ENCODE measurements at regions not wholly inside any gene's neighbourhood (a gene's known extent, or its start where the extent isn't known, plus 50 kb on each side); places are given as distances from the start of the nearest gene placed in this dataset.

- Mint-ChIP-seq H3K27ac (no peak overlapping the region), H3K9me3 (peaks cover 5% of the 10 kb centered on the region), H3K4me1 (ENCODE audit: low read depth) (no peaks in the 10 kb centered on the region), H3K27me3 (no peaks in the 10 kb centered on the region), H3K4me3 (no peak overlapping the region), H3K36me3 (ENCODE audit: low read depth) (no peaks in the 10 kb centered on the region)
- Histone ChIP-seq H3K27ac (ENCODE audit: low read depth in 1 of 2, low read length in 2 of 2) (no peak overlapping the region), H3K4me1 (ENCODE audit: insufficient read depth, low read length) (no peaks in the 10 kb centered on the region), H3K27me3 (ENCODE audit: control insufficient read depth in 1 of 2, insufficient read depth in 2 of 2, low read length in 2 of 2) (no peaks in the 10 kb centered on the region), H3K9me3 (ENCODE audit: control insufficient read depth in 1 of 2, insufficient read depth in 1 of 2, low read length in 2 of 2) (peaks cover under 1 to 13% of the 10 kb centered on the region in 2 experiments), H3K36me3 (ENCODE audit: insufficient read depth, low read length) (no peaks in the 10 kb centered on the region), H3K4me3 (ENCODE audit: low read length) (no peak overlapping the region)
- ChIA-PET POLR2A (no interaction called here), CTCF (no interaction called here)
- intact Hi-C loops (cut with DNase I, micrococcal nuclease), result no loop called here
- ATAC-seq (ENCODE audit: poor library complexity), result no peak
- DNase-seq, result no peak
- no peak for TF ChIP-seq CTCF (IDR thresholded peaks at IDR 0.05)
Measured at GRCh38 chr3:165645191-165645590, 192.0 kb downstream of the BCHE start.

GRCh38 chr3:165644331-165644730 is 192.9 kb downstream of the BCHE start:
- no peak overlapping the region for H3K4me3 ChIP-seq (ENCODE audit: low read length)
- TF ChIP-seq CTCF (IDR thresholded peaks at IDR 0.05), result no peak
- no peaks in the 10 kb centered on the region for H3K36me3 ChIP-seq (ENCODE audit: insufficient read depth, low read length)
- Mint-ChIP-seq H3K9me3 (peaks cover 6% of the 10 kb centered on the region), H3K36me3 (ENCODE audit: low read depth) (no peaks in the 10 kb centered on the region), H3K27ac (no peak overlapping the region), H3K4me3 (no peak overlapping the region), H3K4me1 (ENCODE audit: low read depth) (no peaks in the 10 kb centered on the region), H3K27me3 (no peaks in the 10 kb centered on the region)
- ATAC-seq (ENCODE audit: poor library complexity) (no peak), DNase-seq (no peak)
- H3K9me3 ChIP-seq (ENCODE audit: control insufficient read depth in 1 of 2, insufficient read depth in 1 of 2, low read length in 2 of 2), result peaks cover 0 to 8% of the 10 kb centered on the region in 2 experiments
- ChIA-PET POLR2A (no interaction called here), CTCF (no interaction called here)
- intact Hi-C loops (cut with DNase I, micrococcal nuclease), result no loop called here
- no peaks in the 10 kb centered on the region for H3K27me3 ChIP-seq (ENCODE audit: control insufficient read depth in 1 of 2, insufficient read depth in 2 of 2, low read length in 2 of 2)
- H3K27ac ChIP-seq (ENCODE audit: low read depth in 1 of 2, low read length in 2 of 2), result no peak overlapping the region
- H3K4me1 ChIP-seq (ENCODE audit: insufficient read depth, low read length), result no peaks in the 10 kb centered on the region

DNA sequence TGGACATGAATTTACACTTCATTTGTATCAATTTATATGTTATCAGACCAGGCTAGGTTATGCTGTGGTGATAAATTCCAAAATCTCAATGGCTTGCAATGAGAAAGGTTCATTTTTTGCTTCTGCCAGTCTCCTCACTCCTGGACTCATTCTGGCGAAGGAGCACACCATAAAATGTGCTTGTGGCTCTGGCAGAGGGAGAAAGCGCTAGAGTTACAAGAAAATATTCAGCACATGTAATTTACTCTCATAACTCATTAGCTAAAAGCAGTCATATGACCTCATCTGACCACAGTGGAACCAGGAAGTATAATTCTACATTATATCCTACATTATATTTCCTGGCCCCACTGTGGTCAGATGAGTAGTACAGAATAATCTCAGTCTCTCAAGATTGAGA is 193.8 kb downstream of the BCHE start:
- Mint-ChIP-seq H3K27ac (no peak overlapping the region), H3K4me1 (ENCODE audit: low read depth) (no peaks in the 10 kb centered on the region), H3K27me3 (no peaks in the 10 kb centered on the region), H3K36me3 (ENCODE audit: low read depth) (no peaks in the 10 kb centered on the region), H3K4me3 (no peak overlapping the region), H3K9me3 (peaks cover 6% of the 10 kb centered on the region)
- no peak overlapping the region for H3K27ac ChIP-seq (ENCODE audit: low read depth in 1 of 2, low read length in 2 of 2)
- ATAC-seq (ENCODE audit: poor library complexity) (no peak), DNase-seq (no peak)
- H3K4me1 ChIP-seq (ENCODE audit: insufficient read depth, low read length), result no peaks in the 10 kb centered on the region
- ChIA-PET POLR2A (no interaction called here), CTCF (no interaction called here)
- intact Hi-C loops (cut with DNase I, micrococcal nuclease), result no loop called here
- no peaks in the 10 kb centered on the region for H3K27me3 ChIP-seq (ENCODE audit: control insufficient read depth in 1 of 2, insufficient read depth in 2 of 2, low read length in 2 of 2)
- H3K9me3 ChIP-seq (ENCODE audit: control insufficient read depth in 1 of 2, insufficient read depth in 1 of 2, low read length in 2 of 2), result peaks cover 0 to under 1% of the 10 kb centered on the region in 2 experiments
- H3K36me3 ChIP-seq (ENCODE audit: insufficient read depth, low read length), result no peaks in the 10 kb centered on the region
- H3K4me3 ChIP-seq (ENCODE audit: low read length), result no peak overlapping the region
- TF ChIP-seq CTCF (IDR thresholded peaks at IDR 0.05), result no peak

All from CD4-positive, alpha-beta T cell (primary cell).